NK-92 treated with Interleukin-12 subunit alpha and Interleukin-12 subunit beta, amount 100 ng/mL, for 24 hours (cell line): ENCODE measurements at regions not wholly inside any gene's neighbourhood (a gene's known extent, or its start where the extent isn't known, plus 50 kb on each side); places are given as distances from the start of the nearest gene placed in this dataset.

ENCODE experiments used
- DNase-seq: peaks from one replicate; lab custom pipeline; 2025; lab: John Stamatoyannopoulos, UW

- no peak for DNase-seq
Observed at GRCh38 chr3:14288177-14288788, 109.7 kb downstream of the LSM3 start.

GRCh38 chr3:14288833-14289451, 110.3 kb downstream of the LSM3 start:
- no peak for DNase-seq

- no peak for DNase-seq
Observed at GRCh38 chr3:14289590-14290461, 111.2 kb downstream of the LSM3 start.

- DNase-seq = no peak
Observed at GRCh38 chr3:14290631-14291385, 111.6 kb upstream of the SLC6A6 start.

GRCh38 chr3:14295037-14295436, 107.4 kb upstream of the SLC6A6 start:
- no peak for DNase-seq

GRCh38 chr3:14295801-14296200, 106.6 kb upstream of the SLC6A6 start:
- no peak for DNase-seq

- DNase-seq = no peak
Observed at GRCh38 chr3:14297305-14297704, 105.1 kb upstream of the SLC6A6 start.

- DNase-seq = no peak
Observed at GRCh38 chr3:14297784-14298236, 104.6 kb upstream of the SLC6A6 start.

GRCh38 chr3:14298442-14298841, 104.0 kb upstream of the SLC6A6 start:
- peak; percentile 3 for DNase-seq

GRCh38 chr3:14298991-14299555, 103.3 kb upstream of the SLC6A6 start:
- no peak for DNase-seq

- no peak for DNase-seq
Observed at GRCh38 chr3:14299767-14300166, 102.6 kb upstream of the SLC6A6 start.

- DNase-seq = no peak
Observed at GRCh38 chr3:14300721-14301399, 101.5 kb upstream of the SLC6A6 start.

GRCh38 chr3:14301558-14301957, 100.8 kb upstream of the SLC6A6 start:
- DNase-seq = no peak

- no peak for DNase-seq
Observed at GRCh38 chr3:14303336-14304100, 98.9 kb upstream of the SLC6A6 start.

GRCh38 chr3:14304101-14305045, 98.0 kb upstream of the SLC6A6 start:
- no peak for DNase-seq

- no peak for DNase-seq
Observed at GRCh38 chr3:14305324-14305723, 97.1 kb upstream of the SLC6A6 start.

GRCh38 chr3:14306142-14306541, 96.3 kb upstream of the SLC6A6 start:
- no peak for DNase-seq

- DNase-seq = no peak
Observed at GRCh38 chr3:14307656-14308302, 94.6 kb upstream of the SLC6A6 start.

GRCh38 chr3:14311729-14312128, 90.7 kb upstream of the SLC6A6 start:
- DNase-seq = no peak
